CD1c-positive myeloid dendritic cell (primary cell): ENCODE measurements at regions not wholly inside any gene's neighbourhood (a gene's known extent, or its start where the extent isn't known, plus 50 kb on each side); places are given as distances from the start of the nearest gene placed in this dataset.

ENCODE experiments used
- DNase-seq: peaks from one replicate; pipeline ENCODE4 v3.0.0-alpha.2; 2016; ENCODE audit errors: extremely low spot score

DNA sequence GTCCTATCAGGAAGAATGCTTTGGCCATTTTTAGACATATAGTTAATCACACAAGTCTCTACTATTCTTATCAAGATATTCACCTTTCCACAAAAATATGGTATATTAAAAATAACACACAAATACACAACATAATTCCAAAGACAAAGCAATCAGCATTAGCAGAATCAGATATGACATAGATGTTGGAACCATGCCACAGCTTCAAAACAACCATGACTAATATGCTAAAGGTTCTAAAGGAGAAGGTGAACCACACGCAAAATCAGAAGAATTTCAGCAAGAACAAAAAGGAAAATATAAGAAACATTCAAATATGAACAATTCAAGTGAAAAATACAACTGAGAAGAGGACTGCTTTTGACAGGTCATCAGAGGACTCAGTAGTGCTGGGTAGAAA lies 670.2 kb upstream of the SORCS1 start:
- no peak for DNase-seq

- no peak for DNase-seq
Observed at GRCh38 chr10:107831772-107832171, 667.3 kb upstream of the SORCS1 start.

GRCh38 chr10:107829161-107829560 lies 664.7 kb upstream of the SORCS1 start:
- DNase-seq: no peak

GRCh38 chr10:107826171-107826570 lies 661.7 kb upstream of the SORCS1 start:
- no peak for DNase-seq

- peak; percentile 50 for DNase-seq
Observed at GRCh38 chr10:107814865-107815487, 650.5 kb upstream of the SORCS1 start.

DNA sequence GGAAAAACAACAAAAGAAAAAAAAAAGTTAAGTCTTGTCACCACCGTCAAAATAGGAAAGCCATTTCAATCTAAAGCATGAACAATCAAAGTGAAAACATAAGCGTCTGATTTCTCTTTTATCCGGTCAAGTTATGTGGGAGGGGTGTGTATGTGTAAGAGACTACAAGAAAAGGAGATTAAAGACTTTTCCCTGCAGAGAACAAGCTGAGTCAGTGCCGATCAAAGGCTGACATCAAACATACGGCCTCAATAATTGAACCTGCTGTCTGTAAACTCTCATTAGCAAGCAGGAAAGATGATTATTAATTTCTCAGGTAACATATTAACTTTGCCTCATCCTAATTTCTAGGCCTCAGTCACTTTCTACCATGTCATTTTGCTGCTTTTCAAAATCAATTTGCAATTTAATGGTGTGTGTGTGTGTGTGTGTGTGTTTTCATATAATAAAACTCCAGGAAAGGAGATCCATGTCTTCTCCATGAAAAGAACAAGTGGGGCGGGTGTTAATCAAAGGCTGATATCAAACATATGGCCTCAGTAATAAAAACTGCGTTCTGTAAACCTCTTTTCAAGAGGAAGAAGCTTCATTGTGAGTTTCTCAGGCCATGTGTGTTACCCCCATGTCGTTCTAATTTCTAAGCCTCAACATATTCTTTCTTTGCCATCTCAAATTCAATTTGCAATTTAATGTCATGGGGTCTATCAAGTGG lies 649.1 kb upstream of the SORCS1 start:
- no peak for DNase-seq

GRCh38 chr10:107809889-107810288 lies 645.4 kb upstream of the SORCS1 start:
- no peak for DNase-seq

- DNase-seq: no peak
Observed at GRCh38 chr10:107807836-107808235, 643.3 kb upstream of the SORCS1 start.

DNA sequence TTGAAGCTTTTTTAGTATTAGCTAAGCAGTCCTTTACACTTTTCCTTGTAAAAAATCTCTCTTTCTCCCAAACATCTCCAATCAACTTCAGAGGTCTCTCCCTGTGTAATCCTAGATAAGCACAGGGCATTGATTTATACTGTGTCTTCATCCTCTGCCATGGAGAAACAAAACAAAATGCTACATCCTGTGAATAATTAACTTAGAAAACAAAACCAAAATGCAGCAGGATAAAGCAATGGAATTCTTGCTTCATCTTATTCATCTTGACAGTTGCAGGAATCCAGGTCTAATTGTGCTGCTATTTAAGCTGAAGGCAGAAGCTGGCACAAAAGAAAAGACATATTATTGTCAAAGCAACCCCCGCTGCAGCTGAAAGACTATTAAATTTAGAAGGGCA lies 641.5 kb upstream of the SORCS1 start:
- no peak for DNase-seq

DNA sequence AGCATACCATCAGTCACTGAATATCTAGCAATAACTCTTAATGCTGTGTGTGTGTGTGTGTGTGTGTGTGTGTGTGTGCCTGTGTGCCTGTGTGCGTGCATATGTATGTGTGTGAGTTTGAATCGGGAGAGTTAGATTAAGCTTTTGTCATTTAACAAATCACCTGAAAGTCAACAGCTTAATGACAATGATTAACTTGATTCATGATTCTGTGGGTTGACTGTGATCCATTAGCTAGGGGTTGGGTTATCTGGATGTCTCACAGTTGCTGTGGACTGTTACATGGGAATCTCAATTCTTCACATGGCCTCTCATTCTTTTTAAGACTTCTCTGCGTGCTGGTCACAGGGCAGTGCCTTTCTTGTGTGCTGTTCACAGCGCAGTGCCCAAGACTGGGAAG lies 639.0 kb upstream of the SORCS1 start:
- DNase-seq: no peak

GRCh38 chr10:107800061-107800460 lies 635.6 kb upstream of the SORCS1 start:
- DNase-seq: no peak

GRCh38 chr10:107790271-107790670 lies 625.8 kb upstream of the SORCS1 start:
- DNase-seq: no peak

- no peak for DNase-seq
Observed at GRCh38 chr10:107771066-107771465, 606.6 kb upstream of the SORCS1 start.

GRCh38 chr10:107767185-107767584 lies 602.7 kb upstream of the SORCS1 start:
- no peak for DNase-seq

- no peak for DNase-seq
Observed at GRCh38 chr10:107754814-107755213, 590.3 kb upstream of the SORCS1 start.

DNA sequence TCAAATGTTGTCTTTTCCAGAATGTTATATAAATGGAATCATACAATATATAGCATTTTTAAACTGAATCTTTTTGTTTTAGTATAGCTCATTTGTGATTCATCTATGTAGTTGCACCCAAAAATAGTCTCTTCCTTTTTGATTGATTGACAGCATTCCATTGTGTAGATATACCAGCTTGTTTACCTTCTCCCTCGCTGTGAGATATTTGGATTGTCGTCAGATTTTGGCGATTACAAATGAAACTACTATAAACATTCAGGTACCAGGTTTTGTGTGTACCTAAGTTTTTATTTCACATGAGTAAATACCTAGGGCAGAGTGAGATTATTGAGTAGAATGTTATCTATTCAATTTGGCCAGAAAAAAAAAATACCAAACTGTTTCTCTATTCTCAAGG lies 584.7 kb upstream of the SORCS1 start:
- no peak for DNase-seq

GRCh38 chr10:107747851-107748250 lies 583.3 kb upstream of the SORCS1 start:
- DNase-seq: no peak

GRCh38 chr10:107741971-107742370 lies 577.5 kb upstream of the SORCS1 start:
- DNase-seq: no peak

- DNase-seq: no peak
Observed at GRCh38 chr10:107740962-107741690, 576.6 kb upstream of the SORCS1 start.

DNA sequence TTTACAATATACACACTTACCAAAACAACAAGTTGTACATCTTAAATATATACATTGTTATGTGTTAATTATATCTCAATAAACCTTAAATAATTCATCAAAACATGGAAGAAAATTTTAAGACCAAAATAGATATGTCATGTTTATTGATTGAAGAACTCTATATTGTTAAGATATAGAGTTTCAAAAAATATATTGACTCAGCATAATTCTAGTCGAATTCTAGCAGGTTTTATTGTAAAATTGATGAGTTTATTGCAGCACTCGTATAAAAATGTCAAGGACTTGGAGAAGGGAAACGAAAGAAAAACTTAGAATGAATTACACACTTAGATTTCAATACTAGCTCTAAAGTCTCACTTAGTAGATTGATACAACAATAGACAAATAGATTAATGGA lies 575.4 kb upstream of the SORCS1 start:
- no peak for DNase-seq

- no peak for DNase-seq
Observed at GRCh38 chr10:107733328-107734130, 569.0 kb upstream of the SORCS1 start.

- no peak for DNase-seq
Observed at GRCh38 chr10:107732045-107732444, 567.5 kb upstream of the SORCS1 start.
